ENCODE measurements at regions not wholly inside any gene's neighbourhood (a gene's known extent, or its start where the extent isn't known, plus 50 kb on each side); places are given as distances from the start of the nearest gene placed in this dataset.

GRCh38 chr3:116824208-116824607 lies 114.6 kb downstream of the TUSC7 start:
- Histone ChIP-seq H3K9me2 (replicated peaks; ENCODE audit: low read length) (no peaks in the 10 kb centered on the region), H3K36me3 (ENCODE audit: low read depth, low read length) (no peaks in the 10 kb centered on the region), H3K27me3 (ENCODE audit: low read length) (no peaks in the 10 kb centered on the region), H3F3A (ENCODE audit: low read length, unreplicated experiment) (no peaks in the 10 kb centered on the region), H3K9ac (ENCODE audit: low read length) (no peak overlapping the region), H3K27ac (ENCODE audit: low read length) (no peak overlapping the region), H3K9me3 (ENCODE audit: low read length) (no peaks in the 10 kb centered on the region), H4K20me1 (ENCODE audit: low read length) (no peaks in the 10 kb centered on the region), H3K4me2 (ENCODE audit: low read length) (no peak overlapping the region), H2AFZ (ENCODE audit: low read length) (no peak overlapping the region), H3K4me1 (ENCODE audit: insufficient read depth, low read length) (no peaks in the 10 kb centered on the region), H3K4me3 (ENCODE audit: low read length) (no peak overlapping the region), H3K79me2 (ENCODE audit: low read length) (no peaks in the 10 kb centered on the region)
- ChIA-PET CTCF (no interaction called here), POLR2A (ENCODE audit: unreplicated experiment) (no interaction called here)
- BruUV-seq (replicated peaks), result no TSS peak
- TF ChIP-seq CTCF (conservative IDR thresholded peaks at IDR 0.05; ENCODE audit: low read depth, low read length), result no peak
- DNase-seq (no peak), ATAC-seq (no peak)
- intact Hi-C loops (cut with micrococcal nuclease), result no loop called here

GRCh38 chr3:116833202-116833601 lies 123.6 kb downstream of the TUSC7 start:
- no peaks in the 10 kb centered on the region for H3K9me2 ChIP-seq (replicated peaks; ENCODE audit: low read length)
- DNase-seq, result no peak
- H3K36me3 ChIP-seq (ENCODE audit: low read depth, low read length), result no peaks in the 10 kb centered on the region
- ChIA-PET CTCF (no interaction called here), POLR2A (ENCODE audit: unreplicated experiment) (no interaction called here)
- intact Hi-C loops (cut with micrococcal nuclease), result no loop called here
- no peak overlapping the region for H3K4me2 ChIP-seq (ENCODE audit: low read length)
- ATAC-seq, result no peak
- no peaks in the 10 kb centered on the region for H3F3A ChIP-seq (ENCODE audit: low read length, unreplicated experiment)
- no peaks in the 10 kb centered on the region for H3K4me1 ChIP-seq (ENCODE audit: insufficient read depth, low read length)
- no peak overlapping the region for H3K27ac ChIP-seq (ENCODE audit: low read length)
- H2AFZ ChIP-seq (ENCODE audit: low read length), result no peak overlapping the region
- no peaks in the 10 kb centered on the region for H3K27me3 ChIP-seq (ENCODE audit: low read length)
- H3K4me3 ChIP-seq (ENCODE audit: low read length), result no peak overlapping the region
- no peaks in the 10 kb centered on the region for H3K79me2 ChIP-seq (ENCODE audit: low read length)
- H4K20me1 ChIP-seq (ENCODE audit: low read length), result no peaks in the 10 kb centered on the region
- H3K9ac ChIP-seq (ENCODE audit: low read length), result no peak overlapping the region
- 0 out of 2 replicates have a peak, but pooled peaks cover 2% of the 10 kb centered on the region for H3K9me3 ChIP-seq (ENCODE audit: low read length)
- no TSS peak for BruUV-seq (replicated peaks)
- TF ChIP-seq CTCF (conservative IDR thresholded peaks at IDR 0.05; ENCODE audit: low read depth, low read length) (no peak), EZH2 (IDR thresholded peaks at IDR 0.05; ENCODE audit: low read length, unreplicated experiment) (no peak), EZH2phosphoT487 (IDR thresholded peaks at IDR 0.05; ENCODE audit: borderline replicate concordance, low read length) (no peak)

GRCh38 chr3:116834816-116835215 lies 125.2 kb downstream of the TUSC7 start:
- Histone ChIP-seq H3K4me2 (ENCODE audit: low read length) (no peak overlapping the region), H3K9ac (ENCODE audit: low read length) (no peak overlapping the region), H3K79me2 (ENCODE audit: low read length) (no peaks in the 10 kb centered on the region), H3K9me2 (replicated peaks; ENCODE audit: low read length) (no peaks in the 10 kb centered on the region), H2AFZ (ENCODE audit: low read length) (no peak overlapping the region), H4K20me1 (ENCODE audit: low read length) (no peaks in the 10 kb centered on the region), H3K4me1 (ENCODE audit: insufficient read depth, low read length) (no peaks in the 10 kb centered on the region), H3K27ac (ENCODE audit: low read length) (no peak overlapping the region), H3F3A (ENCODE audit: low read length, unreplicated experiment) (no peaks in the 10 kb centered on the region), H3K4me3 (ENCODE audit: low read length) (no peak overlapping the region), H3K27me3 (ENCODE audit: low read length) (no peaks in the 10 kb centered on the region), H3K36me3 (ENCODE audit: low read depth, low read length) (no peaks in the 10 kb centered on the region), H3K9me3 (ENCODE audit: low read length) (0 out of 2 replicates have a peak, but pooled peaks cover 2% of the 10 kb centered on the region)
- intact Hi-C loops (cut with micrococcal nuclease), result no loop called here
- no peak for DNase-seq
- no peak for ATAC-seq
- POLR2A ChIA-PET (ENCODE audit: unreplicated experiment), result no interaction called here
- CTCF ChIA-PET, result no interaction called here
- no TSS peak for BruUV-seq (replicated peaks)
- TF ChIP-seq EZH2phosphoT487 (IDR thresholded peaks at IDR 0.05; ENCODE audit: borderline replicate concordance, low read length) (no peak), EZH2 (IDR thresholded peaks at IDR 0.05; ENCODE audit: low read length, unreplicated experiment) (no peak), CTCF (conservative IDR thresholded peaks at IDR 0.05; ENCODE audit: low read depth, low read length) (no peak)

Data from PC-3 (cell line).